AG09319 (cell line): ENCODE measurements at regions not wholly inside any gene's neighbourhood (a gene's known extent, or its start where the extent isn't known, plus 50 kb on each side); places are given as distances from the start of the nearest gene placed in this dataset.
"Not testable (repeated sequence)": the region's sequence is repeated elsewhere in the genome, so short reads cannot be mapped to it uniquely, and the experiment has no call there.

ENCODE experiments used
- DNase-seq: peaks from one replicate; pipeline ENCODE4 v3.0.0-alpha.2; 2010; ENCODE audit warnings: low read depth; ENCODE audit errors: extremely low read depth
- CTCF ChIP-seq: IDR thresholded peaks from 2 replicates; pipeline ENCODE4 v1.5.1; 2011; ENCODE audit warnings: low read depth, mild to moderate bottlenecking, inconsistent platforms, low read length, moderate library complexity

GRCh38 chr15:23801881-23802280 lies 114.8 kb upstream of the NDN start:
- no peak for DNase-seq
- no peak for TF ChIP-seq CTCF

GRCh38 chr15:23802896-23803435 lies 115.9 kb upstream of the NDN start:
- not testable (repeated sequence) for DNase-seq

- TF ChIP-seq CTCF, result no peak
- DNase-seq, result no peak
Measured at GRCh38 chr15:23806980-23807379, 119.9 kb upstream of the NDN start.

- DNase-seq, result no peak
- no peak for TF ChIP-seq CTCF
Measured at GRCh38 chr15:23823508-23823907, 136.4 kb upstream of the NDN start.

- no peak for TF ChIP-seq CTCF
- DNase-seq, result no peak
Measured at GRCh38 chr15:23828786-23829185, 141.7 kb upstream of the NDN start.

GRCh38 chr15:23835953-23836352 lies 148.8 kb upstream of the NDN start:
- no peak for TF ChIP-seq CTCF
- DNase-seq, result no peak

GRCh38 chr15:23839893-23840474 lies 152.9 kb upstream of the NDN start:
- DNase-seq, result no peak
- no peak for TF ChIP-seq CTCF

GRCh38 chr15:23846218-23846617 lies 159.1 kb upstream of the NDN start:
- no peak for TF ChIP-seq CTCF
- DNase-seq, result no peak
